ENCODE measurements at regions not wholly inside any gene's neighbourhood (a gene's known extent, or its start where the extent isn't known, plus 50 kb on each side); places are given as distances from the start of the nearest gene placed in this dataset.

GRCh38 chr12:114759635-114760034 is 75.7 kb upstream of the TBX3 start:
- no peak for TF ChIP-seq CREB1 (IDR thresholded peaks at IDR 0.05; ENCODE audit: low read depth)
- TF ChIP-seq REST (IDR thresholded peaks at IDR 0.05; ENCODE audit: low read depth) = no peak
- TF ChIP-seq YY1 (IDR thresholded peaks at IDR 0.05; ENCODE audit: low read depth) = no peak
- no peak for TF ChIP-seq ZBTB7A (IDR thresholded peaks at IDR 0.05; ENCODE audit: low read depth)
- TF ChIP-seq MAX (IDR thresholded peaks at IDR 0.05) = no peak
- TF ChIP-seq TEAD4 (IDR thresholded peaks at IDR 0.05) = no peak
- TF ChIP-seq RAD21 (IDR thresholded peaks at IDR 0.05; ENCODE audit: low read depth) = no peak
- no peak for TF ChIP-seq FOXM1 (IDR thresholded peaks at IDR 0.05; ENCODE audit: borderline replicate concordance, low read depth)

- TF ChIP-seq MAX (IDR thresholded peaks at IDR 0.05) (no peak), USF1 (IDR thresholded peaks at IDR 0.05) (no peak), TEAD4 (IDR thresholded peaks at IDR 0.05) (no peak), NFIC (IDR thresholded peaks at IDR 0.05) (no peak), ZBTB7A (IDR thresholded peaks at IDR 0.05; ENCODE audit: low read depth) (no peak), CEBPB (IDR thresholded peaks at IDR 0.05) (no peak), TCF12 (IDR thresholded peaks at IDR 0.05; ENCODE audit: low read depth) (no peak), EGR1 (IDR thresholded peaks at IDR 0.05) (no peak), YY1 (IDR thresholded peaks at IDR 0.05; ENCODE audit: low read depth) (no peak), FOXM1 (IDR thresholded peaks at IDR 0.05; ENCODE audit: borderline replicate concordance, low read depth) (no peak), EP300 (IDR thresholded peaks at IDR 0.05; ENCODE audit: borderline replicate concordance) (no peak), TAF1 (IDR thresholded peaks at IDR 0.05; ENCODE audit: low read depth) (no peak), REST (IDR thresholded peaks at IDR 0.05; ENCODE audit: low read depth) (no peak), RAD21 (IDR thresholded peaks at IDR 0.05; ENCODE audit: low read depth) (no peak)
These were observed 73.8 kb upstream of the TBX3 start for GRCh38 chr12:114757684-114758325.

- no peak for TF ChIP-seq EGR1 (IDR thresholded peaks at IDR 0.05)
- no peak for TF ChIP-seq ZBTB7A (IDR thresholded peaks at IDR 0.05; ENCODE audit: low read depth)
- no peak for TF ChIP-seq YY1 (IDR thresholded peaks at IDR 0.05; ENCODE audit: low read depth)
- no peak for TF ChIP-seq TAF1 (IDR thresholded peaks at IDR 0.05; ENCODE audit: low read depth)
- no peak for TF ChIP-seq MAX (IDR thresholded peaks at IDR 0.05)
- TF ChIP-seq TCF12 (IDR thresholded peaks at IDR 0.05; ENCODE audit: low read depth) = no peak
- no peak for TF ChIP-seq TEAD4 (IDR thresholded peaks at IDR 0.05)
- no peak for TF ChIP-seq FOXM1 (IDR thresholded peaks at IDR 0.05; ENCODE audit: borderline replicate concordance, low read depth)
- no peak for TF ChIP-seq REST (IDR thresholded peaks at IDR 0.05; ENCODE audit: low read depth)
- no peak for TF ChIP-seq CEBPB (IDR thresholded peaks at IDR 0.05)
These were observed 68.2 kb upstream of the TBX3 start for GRCh38 chr12:114752217-114752616.

- TF ChIP-seq CREB1 (IDR thresholded peaks at IDR 0.05; ENCODE audit: low read depth) (no peak), NFIC (IDR thresholded peaks at IDR 0.05) (no peak), ZBTB7A (IDR thresholded peaks at IDR 0.05; ENCODE audit: low read depth) (no peak), YY1 (IDR thresholded peaks at IDR 0.05; ENCODE audit: low read depth) (no peak), TAF1 (IDR thresholded peaks at IDR 0.05; ENCODE audit: low read depth) (no peak), RAD21 (IDR thresholded peaks at IDR 0.05; ENCODE audit: low read depth) (no peak), MAX (IDR thresholded peaks at IDR 0.05) (no peak), EP300 (IDR thresholded peaks at IDR 0.05; ENCODE audit: borderline replicate concordance) (no peak), TCF12 (IDR thresholded peaks at IDR 0.05; ENCODE audit: low read depth) (no peak), REST (IDR thresholded peaks at IDR 0.05; ENCODE audit: low read depth) (no peak), FOXM1 (IDR thresholded peaks at IDR 0.05; ENCODE audit: borderline replicate concordance, low read depth) (no peak), USF1 (IDR thresholded peaks at IDR 0.05) (no peak), EGR1 (IDR thresholded peaks at IDR 0.05) (no peak), TEAD4 (IDR thresholded peaks at IDR 0.05) (no peak), CEBPB (IDR thresholded peaks at IDR 0.05) (no peak)
These were observed 67.7 kb upstream of the TBX3 start for GRCh38 chr12:114751712-114752111.
